ENCODE measurements at regions not wholly inside any gene's neighbourhood (a gene's known extent, or its start where the extent isn't known, plus 50 kb on each side); places are given as distances from the start of the nearest gene placed in this dataset.

DNA sequence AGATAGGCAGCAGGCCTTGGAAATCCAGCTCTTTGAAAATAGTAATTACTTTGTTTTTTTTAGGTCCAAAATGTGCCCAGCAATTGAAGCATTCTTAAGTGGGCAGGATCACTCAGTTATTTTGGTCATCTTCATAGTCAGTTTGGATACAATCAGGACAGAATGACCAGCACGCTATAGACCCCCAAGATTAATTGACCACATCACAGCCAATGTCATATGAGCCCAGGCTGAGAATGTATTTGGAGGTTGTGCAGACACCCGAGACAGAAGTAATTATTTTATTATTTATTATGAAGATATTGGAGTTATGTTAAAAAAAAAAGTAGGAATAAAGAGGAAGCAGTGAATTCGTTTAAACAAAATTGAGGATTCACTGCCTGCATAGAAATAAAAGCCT, 93.3 kb upstream of the PFKP start:
- no peak overlapping the region for H3K27ac ChIP-seq
- no peak for TF ChIP-seq ZFX (IDR thresholded peaks at IDR 0.05)
- TF ChIP-seq, protein P1, sequence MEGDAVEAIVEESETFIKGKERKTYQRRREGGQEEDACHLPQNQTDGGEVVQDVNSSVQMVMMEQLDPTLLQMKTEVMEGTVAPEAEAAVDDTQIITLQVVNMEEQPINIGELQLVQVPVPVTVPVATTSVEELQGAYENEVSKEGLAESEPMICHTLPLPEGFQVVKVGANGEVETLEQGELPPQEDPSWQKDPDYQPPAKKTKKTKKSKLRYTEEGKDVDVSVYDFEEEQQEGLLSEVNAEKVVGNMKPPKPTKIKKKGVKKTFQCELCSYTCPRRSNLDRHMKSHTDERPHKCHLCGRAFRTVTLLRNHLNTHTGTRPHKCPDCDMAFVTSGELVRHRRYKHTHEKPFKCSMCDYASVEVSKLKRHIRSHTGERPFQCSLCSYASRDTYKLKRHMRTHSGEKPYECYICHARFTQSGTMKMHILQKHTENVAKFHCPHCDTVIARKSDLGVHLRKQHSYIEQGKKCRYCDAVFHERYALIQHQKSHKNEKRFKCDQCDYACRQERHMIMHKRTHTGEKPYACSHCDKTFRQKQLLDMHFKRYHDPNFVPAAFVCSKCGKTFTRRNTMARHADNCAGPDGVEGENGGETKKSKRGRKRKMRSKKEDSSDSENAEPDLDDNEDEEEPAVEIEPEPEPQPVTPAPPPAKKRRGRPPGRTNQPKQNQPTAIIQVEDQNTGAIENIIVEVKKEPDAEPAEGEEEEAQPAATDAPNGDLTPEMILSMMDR (conservative IDR thresholded peaks at IDR 0.05), result no peak

DNA sequence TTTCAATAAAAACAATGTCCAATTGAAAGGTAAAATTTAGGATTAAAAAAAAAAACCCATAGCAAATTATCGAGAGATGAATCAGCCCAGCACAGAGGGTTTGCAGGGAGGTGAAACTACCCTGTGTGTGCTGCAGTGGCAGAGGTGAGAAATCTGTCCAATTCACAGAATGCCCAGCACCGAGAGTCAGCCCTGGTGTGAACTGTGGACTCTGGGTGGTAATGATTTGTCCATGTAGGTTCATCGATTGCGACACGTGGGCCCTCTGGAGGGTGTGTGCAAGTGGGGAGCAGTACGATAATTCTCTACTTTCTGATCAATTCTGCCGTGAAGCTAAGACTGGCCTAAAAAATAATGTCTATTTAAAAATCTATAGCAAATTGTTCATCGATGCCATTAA, 94.5 kb upstream of the PFKP start:
- H3K27ac ChIP-seq, result no peak overlapping the region
- TF ChIP-seq ZFX (IDR thresholded peaks at IDR 0.05), result no peak
- TF ChIP-seq, protein P1 (conservative IDR thresholded peaks at IDR 0.05), result no peak

DNA sequence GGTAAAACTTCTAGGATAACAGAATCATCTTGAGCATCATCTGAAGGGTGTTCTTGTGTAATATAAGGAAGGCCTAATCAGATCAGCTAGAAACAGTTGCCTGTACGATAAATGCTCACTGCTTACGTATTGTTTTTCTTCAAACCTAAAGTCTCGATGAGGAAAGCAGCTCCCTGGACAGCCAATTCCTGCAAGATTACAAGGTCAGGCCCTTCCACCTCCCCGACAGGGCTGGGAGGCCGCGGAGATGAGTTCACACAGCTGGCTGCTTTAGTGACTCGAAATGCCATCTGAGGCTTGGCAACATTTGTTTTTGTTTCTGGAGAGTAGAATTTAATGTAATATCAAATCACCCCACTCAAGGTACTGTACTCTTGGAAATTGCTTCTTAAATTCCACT, 95.1 kb upstream of the PFKP start:
- H3K27ac ChIP-seq, result no peak overlapping the region
- no peak for TF ChIP-seq ZFX (IDR thresholded peaks at IDR 0.05)

DNA sequence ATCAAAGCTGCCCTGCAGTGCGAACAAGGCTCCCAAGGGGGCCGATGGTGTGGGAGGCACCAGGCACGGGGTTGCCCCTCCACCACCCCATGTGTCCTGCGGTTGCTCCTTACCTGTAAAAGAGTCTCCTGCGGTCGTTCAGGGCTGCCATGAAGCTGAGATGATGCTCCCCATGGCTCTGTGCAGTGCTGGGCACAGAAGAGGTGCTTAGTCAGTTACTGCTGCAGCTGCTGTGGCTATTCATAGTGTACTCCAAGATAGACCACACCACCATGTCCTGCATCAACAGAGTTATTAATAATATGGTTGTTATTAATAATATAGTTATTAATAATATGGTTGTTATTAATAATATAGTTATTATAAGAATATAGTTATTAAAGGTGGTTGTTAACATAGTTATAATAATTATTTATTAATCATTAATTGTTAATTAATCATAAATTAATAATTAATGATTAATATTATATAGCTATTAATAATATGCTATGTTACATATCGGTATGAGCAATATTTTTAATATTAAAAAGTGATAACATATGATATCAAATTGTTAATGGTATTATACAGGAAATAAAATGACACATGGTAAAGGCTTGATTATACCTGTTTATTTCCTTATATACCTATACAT, 97.0 kb upstream of the PFKP start:
- TF ChIP-seq, protein P1 (conservative IDR thresholded peaks at IDR 0.05), result no peak
- TF ChIP-seq ZFX (IDR thresholded peaks at IDR 0.05), result no peak
- H3K27ac ChIP-seq, result no peak overlapping the region

DNA sequence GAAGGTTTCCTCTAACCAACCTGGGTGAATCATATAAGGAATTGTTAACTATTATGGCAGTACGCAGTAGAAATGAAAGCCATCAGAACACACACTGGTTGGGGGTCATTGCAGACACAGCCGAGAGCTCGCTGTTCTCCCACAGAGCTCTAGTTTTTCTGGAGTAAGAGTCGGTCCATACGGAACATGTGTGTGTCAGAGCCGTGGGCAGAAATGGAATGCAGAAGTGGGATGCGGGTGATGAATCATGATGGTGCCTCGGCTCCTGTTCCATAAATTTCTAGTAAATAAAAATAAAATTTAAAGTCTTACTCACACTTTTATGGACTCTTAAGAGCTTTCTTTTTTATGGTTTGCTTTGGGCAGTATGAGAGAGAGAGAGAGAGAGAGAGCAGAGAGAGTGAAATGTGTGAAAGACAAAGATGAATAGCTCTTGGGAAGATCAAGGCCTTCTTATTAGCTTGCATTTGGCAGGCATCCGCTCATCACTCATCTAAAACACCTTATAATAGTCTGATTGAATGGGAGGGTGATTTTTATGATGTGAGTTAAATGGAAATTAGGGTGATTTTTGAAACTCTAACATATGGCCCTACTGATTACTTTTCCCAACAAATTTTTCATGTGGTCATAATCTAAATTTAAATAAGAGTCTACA, 98.8 kb upstream of the PFKP start:
- no peak overlapping the region for H3K27ac ChIP-seq
- TF ChIP-seq, protein P1 (conservative IDR thresholded peaks at IDR 0.05), result no peak
- no peak for TF ChIP-seq ZFX (IDR thresholded peaks at IDR 0.05)

DNA sequence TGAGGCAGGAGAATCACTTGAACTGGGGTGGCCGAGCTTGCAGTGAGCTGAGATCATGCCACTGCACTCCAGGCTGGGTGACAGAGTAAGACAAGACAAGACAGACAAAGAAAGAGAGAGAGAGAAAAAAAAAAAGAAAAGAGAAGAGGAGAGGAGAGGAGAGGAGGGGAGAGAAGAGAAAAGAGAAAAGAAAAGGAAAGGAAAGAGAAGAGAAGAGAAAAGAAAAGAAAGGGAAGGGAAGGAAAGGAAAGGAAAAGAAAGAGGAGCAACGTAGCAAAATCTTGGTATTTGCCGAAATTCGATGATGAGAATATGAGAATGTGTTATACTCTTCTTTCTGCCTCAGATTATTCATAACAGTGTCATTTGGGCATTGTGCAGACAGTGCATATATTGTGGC, 101.2 kb upstream of the PFKP start:
- TF ChIP-seq, protein P1 (conservative IDR thresholded peaks at IDR 0.05), result no peak
- H3K27ac ChIP-seq, result no peak overlapping the region

DNA sequence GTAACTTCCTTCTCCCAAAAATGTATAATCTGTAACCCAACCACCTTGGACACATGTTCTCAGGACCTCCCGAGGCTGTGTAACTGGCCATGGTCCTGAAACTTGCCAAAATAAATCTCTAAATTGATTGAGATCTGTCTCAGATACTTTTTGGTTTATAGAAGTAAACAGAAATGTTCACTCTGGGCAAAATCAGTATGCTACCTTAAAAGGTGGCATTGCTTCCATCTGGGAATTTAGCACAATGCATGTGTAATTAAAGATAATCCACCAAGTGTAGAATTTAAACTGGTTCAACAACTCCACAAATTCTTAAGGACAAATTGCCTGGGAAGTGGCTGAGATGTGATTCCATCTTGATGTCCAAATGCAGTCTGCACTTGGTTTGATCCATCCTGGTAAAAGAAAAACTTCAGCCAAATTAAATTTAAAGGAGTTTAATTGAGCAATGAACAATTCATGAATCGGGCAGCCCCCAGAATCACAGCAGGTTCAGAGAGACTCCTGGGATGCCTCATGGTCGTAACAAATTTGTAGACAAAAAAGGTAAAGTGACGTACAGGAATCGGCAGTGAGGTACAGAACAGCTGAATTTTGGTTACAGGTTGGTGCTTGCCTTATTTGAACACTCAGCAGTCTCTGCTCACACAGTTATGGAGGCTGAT, 102.6 kb upstream of the PFKP start:
- H3K27ac ChIP-seq, result no peak overlapping the region
- TF ChIP-seq, protein P1 (conservative IDR thresholded peaks at IDR 0.05), result no peak
- no peak for TF ChIP-seq ZFX (IDR thresholded peaks at IDR 0.05)

Measured in C4-2B (cell line).